K562 (cell line): ENCODE measurements at regions not wholly inside any gene's neighbourhood (a gene's known extent, or its start where the extent isn't known, plus 50 kb on each side); places are given as distances from the start of the nearest gene placed in this dataset.

Experiments used
- FIP1L1 ChIP-seq: fragments of 200-400 bp; formaldehyde crosslinking; IDR thresholded peaks from 2 replicates; pipeline ENCODE4 v1.6.1; 2018; ENCODE audit warnings: mild to moderate bottlenecking, low read depth, low read length; ENCODE audit not compliant: poor library complexity, severe bottlenecking
- MXI1 ChIP-seq: IDR thresholded peaks from 2 replicates; pipeline ENCODE4 v1.6.1; 2011; ENCODE audit warnings: low read depth, mild to moderate bottlenecking, improper control_type of control experiment, low read length
- POLR2A ChIP-seq: fragments of 450-650 bp; conservative IDR thresholded peaks from 2 replicates; pipeline ENCODE4 v1.6.1; 2016
- POLR2AphosphoS5 ChIP-seq: IDR thresholded peaks from 2 replicates; pipeline ENCODE4 v1.6.1; 2011; ENCODE audit warnings: mild to moderate bottlenecking, low read depth, low read length, moderate library complexity; ENCODE audit not compliant: control insufficient read depth, insufficient read depth
- TCF7 ChIP-seq: sonication (generic); IDR thresholded peaks from 2 replicates; pipeline ENCODE4 v1.6.1; 2016; ENCODE audit warnings: antibody characterized with exemption, borderline replicate concordance
- ZNF23 ChIP-seq: fragments of 250-450 bp; sonication (Bioruptor Pico); IDR thresholded peaks from 2 replicates; pipeline ENCODE4 v1.4.0; 2020; ENCODE audit warnings: mild to moderate bottlenecking

DNA sequence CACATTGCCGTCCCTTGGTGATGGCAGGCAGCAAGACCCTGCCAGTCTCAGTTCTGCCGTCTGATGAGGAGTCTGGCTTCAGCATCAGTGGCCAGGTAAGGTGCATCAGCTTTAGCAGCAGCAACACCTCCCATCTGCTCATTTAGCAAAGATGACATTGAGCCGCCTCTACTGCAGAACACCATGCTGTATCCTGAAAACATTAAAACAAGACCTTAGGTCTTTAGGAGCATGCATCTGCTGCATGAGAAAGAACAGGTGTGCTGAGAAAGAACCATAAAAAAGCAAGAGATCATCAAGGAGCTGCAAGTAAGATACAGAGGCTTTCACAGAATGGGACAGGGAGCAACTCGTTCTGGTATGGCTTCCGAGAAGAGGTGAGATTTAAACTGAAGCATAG is 87.5 kb downstream of the SCN11A start:
- TF ChIP-seq MXI1 (no peak), POLR2AphosphoS5 (no peak), TCF7 (no peak), FIP1L1 (no peak), POLR2A (no peak), ZNF23 (CRISPR knock-in tag) (no peak)
